D721Med (cell line): ENCODE measurements at regions not wholly inside any gene's neighbourhood (a gene's known extent, or its start where the extent isn't known, plus 50 kb on each side); places are given as distances from the start of the nearest gene placed in this dataset.

Source experiments
- DNase-seq: peaks from one replicate; pipeline ENCODE4 v3.0.0; 2011; ENCODE audit warnings: low spot score; ENCODE audit not compliant: insufficient read length
- FAIRE-seq: peaks from 2 replicates; lab custom pipeline; 2011; peaks lifted over from hg19 to GRCh38; lab: Jason Lieb, UNC
- CTCF ChIP-seq: IDR thresholded peaks from 2 replicates; pipeline ENCODE4 v1.5.1; 2012; ENCODE audit warnings: mild to moderate bottlenecking, control low read depth; ENCODE audit not compliant: insufficient read depth; ENCODE audit errors: missing control alignments

- FAIRE-seq (no peak), DNase-seq (no peak)
- TF ChIP-seq CTCF: no peak
Measured at GRCh38 chr6:122330315-122330714, 69.1 kb upstream of the HSF2 start.

- no peak for FAIRE-seq
- no peak for TF ChIP-seq CTCF
- DNase-seq: no peak
Measured at GRCh38 chr6:122337645-122338044, 61.8 kb upstream of the HSF2 start.

- DNase-seq: no peak
- TF ChIP-seq CTCF: no peak
- no peak for FAIRE-seq
Measured at GRCh38 chr6:122339661-122340060, 59.8 kb upstream of the HSF2 start.

GRCh38 chr6:122347280-122347679 lies 52.2 kb upstream of the HSF2 start:
- no peak for FAIRE-seq
- DNase-seq: no peak
- TF ChIP-seq CTCF: no peak

GRCh38 chr6:122347751-122348150 lies 51.7 kb upstream of the HSF2 start:
- DNase-seq (no peak), FAIRE-seq (no peak)
- no peak for TF ChIP-seq CTCF
